AG09319 (cell line): ENCODE measurements at regions not wholly inside any gene's neighbourhood (a gene's known extent, or its start where the extent isn't known, plus 50 kb on each side); places are given as distances from the start of the nearest gene placed in this dataset.

ENCODE experiments used
- DNase-seq: peaks from one replicate; pipeline ENCODE4 v3.0.0-alpha.2; 2010; ENCODE audit warnings: low read depth; ENCODE audit errors: extremely low read depth
- CTCF ChIP-seq: IDR thresholded peaks from 2 replicates; pipeline ENCODE4 v1.5.1; 2011; ENCODE audit warnings: low read depth, mild to moderate bottlenecking, inconsistent platforms, low read length, moderate library complexity

- TF ChIP-seq CTCF, result no peak
- no peak for DNase-seq
These were observed 211.6 kb downstream of the ERCC6L2 start for GRCh38 chr9:96086936-96087571.

GRCh38 chr9:96085491-96086143, 210.1 kb downstream of the ERCC6L2 start:
- no peak for TF ChIP-seq CTCF
- DNase-seq, result no peak

GRCh38 chr9:96084331-96084734, 208.8 kb downstream of the ERCC6L2 start:
- DNase-seq, result no peak
- no peak for TF ChIP-seq CTCF

GRCh38 chr9:96082516-96083232, 207.2 kb downstream of the ERCC6L2 start:
- no peak for TF ChIP-seq CTCF
- no peak for DNase-seq

GRCh38 chr9:96080364-96080763, 204.9 kb downstream of the ERCC6L2 start:
- no peak for DNase-seq
- no peak for TF ChIP-seq CTCF

- DNase-seq, result no peak
- TF ChIP-seq CTCF, result no peak
These were observed 204.3 kb downstream of the ERCC6L2 start for GRCh38 chr9:96079779-96080178.

GRCh38 chr9:96078897-96079490, 203.5 kb downstream of the ERCC6L2 start:
- no peak for TF ChIP-seq CTCF
- DNase-seq, result no peak
